ENCODE measurements at regions not wholly inside any gene's neighbourhood (a gene's known extent, or its start where the extent isn't known, plus 50 kb on each side); places are given as distances from the start of the nearest gene placed in this dataset.

DNA sequence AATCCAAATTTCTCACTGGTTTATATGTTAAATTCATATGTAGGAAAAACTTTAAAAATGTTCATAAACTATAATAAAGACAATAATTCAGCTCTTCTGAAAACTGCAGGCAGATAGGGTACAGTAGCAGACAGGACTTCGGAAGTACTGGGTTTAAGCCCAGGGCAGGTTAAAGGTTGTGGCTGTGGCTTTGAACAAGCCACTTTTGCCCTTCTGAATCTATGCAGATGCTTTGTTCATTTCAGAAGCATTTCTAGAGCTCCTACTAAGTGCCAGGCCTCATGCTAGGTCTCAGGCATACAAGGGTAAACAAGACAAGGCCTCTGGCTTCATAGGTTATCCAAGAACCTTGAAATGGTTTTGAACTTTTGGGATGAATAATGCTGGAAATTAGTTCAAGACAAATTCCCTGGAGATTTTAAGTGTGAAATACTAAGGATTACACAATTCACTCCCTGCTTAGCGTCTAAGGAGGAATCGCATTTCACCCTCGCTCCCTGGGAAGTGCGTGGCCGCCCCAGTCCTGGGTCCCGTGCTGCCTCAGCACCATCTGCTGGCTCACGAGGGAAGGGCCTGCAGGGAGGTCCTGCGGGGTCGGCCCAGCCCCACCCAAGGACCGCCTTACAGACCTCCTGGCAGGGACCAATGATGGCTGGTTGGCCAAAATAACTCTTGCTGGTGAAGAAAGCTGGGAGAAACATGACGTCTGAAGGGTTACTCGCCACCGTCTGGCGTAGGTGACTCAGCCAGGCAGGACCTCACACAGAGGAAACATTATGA lies 67.7 kb upstream of the L3MBTL4 start:
- ATAC-seq: peak; percentile 99
- ChIA-PET POLR2A (no interaction called here), CTCF (interaction anchor here (0.6 to 1.9 kb wide), 10 partner anchors 39 to 614 kb away, joined by 3 to 11 read pairs (median 4); no protein-coding TSS in a partner anchor)
- Mint-ChIP-seq H3K27ac (peak overlapping the region; percentile 73; the same call in 1 of the 2 replicates), H3K9me3 (no peaks in the 10 kb centered on the region), H3K4me1 (peaks cover 31% of the 10 kb centered on the region), H3K36me3 (no peaks in the 10 kb centered on the region), H3K27me3 (ENCODE audit: low read depth) (no peaks in the 10 kb centered on the region), H3K4me3 (no peak overlapping the region; the same call in 1 of the 2 replicates)
- TF ChIP-seq, protein P1, sequence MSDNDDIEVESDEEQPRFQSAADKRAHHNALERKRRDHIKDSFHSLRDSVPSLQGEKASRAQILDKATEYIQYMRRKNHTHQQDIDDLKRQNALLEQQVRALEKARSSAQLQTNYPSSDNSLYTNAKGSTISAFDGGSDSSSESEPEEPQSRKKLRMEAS (CRISPR knock-in tag; IDR thresholded peaks at IDR 0.05): 0 out of 2 replicates have a peak, but pooled peaks have one; percentile 29
- no peak for TF ChIP-seq ZNF138 (CRISPR knock-in tag; conservative IDR thresholded peaks at IDR 0.05)
- no peak for TF ChIP-seq CBFB (CRISPR knock-in tag; IDR thresholded peaks at IDR 0.05; ENCODE audit: low read depth)
- TF ChIP-seq, protein P2, sequence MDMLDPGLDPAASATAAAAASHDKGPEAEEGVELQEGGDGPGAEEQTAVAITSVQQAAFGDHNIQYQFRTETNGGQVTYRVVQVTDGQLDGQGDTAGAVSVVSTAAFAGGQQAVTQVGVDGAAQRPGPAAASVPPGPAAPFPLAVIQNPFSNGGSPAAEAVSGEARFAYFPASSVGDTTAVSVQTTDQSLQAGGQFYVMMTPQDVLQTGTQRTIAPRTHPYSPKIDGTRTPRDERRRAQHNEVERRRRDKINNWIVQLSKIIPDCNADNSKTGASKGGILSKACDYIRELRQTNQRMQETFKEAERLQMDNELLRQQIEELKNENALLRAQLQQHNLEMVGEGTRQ (CRISPR knock-in tag; IDR thresholded peaks at IDR 0.05): 0 out of 2 replicates have a peak, but pooled peaks have one; percentile 25
- no peak for TF ChIP-seq FOXK1 (CRISPR knock-in tag; IDR thresholded peaks at IDR 0.05)
- TF ChIP-seq, protein P3, sequence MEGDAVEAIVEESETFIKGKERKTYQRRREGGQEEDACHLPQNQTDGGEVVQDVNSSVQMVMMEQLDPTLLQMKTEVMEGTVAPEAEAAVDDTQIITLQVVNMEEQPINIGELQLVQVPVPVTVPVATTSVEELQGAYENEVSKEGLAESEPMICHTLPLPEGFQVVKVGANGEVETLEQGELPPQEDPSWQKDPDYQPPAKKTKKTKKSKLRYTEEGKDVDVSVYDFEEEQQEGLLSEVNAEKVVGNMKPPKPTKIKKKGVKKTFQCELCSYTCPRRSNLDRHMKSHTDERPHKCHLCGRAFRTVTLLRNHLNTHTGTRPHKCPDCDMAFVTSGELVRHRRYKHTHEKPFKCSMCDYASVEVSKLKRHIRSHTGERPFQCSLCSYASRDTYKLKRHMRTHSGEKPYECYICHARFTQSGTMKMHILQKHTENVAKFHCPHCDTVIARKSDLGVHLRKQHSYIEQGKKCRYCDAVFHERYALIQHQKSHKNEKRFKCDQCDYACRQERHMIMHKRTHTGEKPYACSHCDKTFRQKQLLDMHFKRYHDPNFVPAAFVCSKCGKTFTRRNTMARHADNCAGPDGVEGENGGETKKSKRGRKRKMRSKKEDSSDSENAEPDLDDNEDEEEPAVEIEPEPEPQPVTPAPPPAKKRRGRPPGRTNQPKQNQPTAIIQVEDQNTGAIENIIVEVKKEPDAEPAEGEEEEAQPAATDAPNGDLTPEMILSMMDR (IDR thresholded peaks at IDR 0.05): peak; percentile 35; the same call in 1 of the 2 replicates
- TF ChIP-seq, protein P4, sequence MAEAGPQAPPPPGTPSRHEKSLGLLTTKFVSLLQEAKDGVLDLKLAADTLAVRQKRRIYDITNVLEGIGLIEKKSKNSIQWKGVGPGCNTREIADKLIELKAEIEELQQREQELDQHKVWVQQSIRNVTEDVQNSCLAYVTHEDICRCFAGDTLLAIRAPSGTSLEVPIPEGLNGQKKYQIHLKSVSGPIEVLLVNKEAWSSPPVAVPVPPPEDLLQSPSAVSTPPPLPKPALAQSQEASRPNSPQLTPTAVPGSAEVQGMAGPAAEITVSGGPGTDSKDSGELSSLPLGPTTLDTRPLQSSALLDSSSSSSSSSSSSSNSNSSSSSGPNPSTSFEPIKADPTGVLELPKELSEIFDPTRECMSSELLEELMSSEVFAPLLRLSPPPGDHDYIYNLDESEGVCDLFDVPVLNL (CRISPR knock-in tag; IDR thresholded peaks at IDR 0.05; ENCODE audit: borderline replicate concordance, low read depth): no peak
- peak; percentile 85 for DNase-seq (ENCODE audit: low spot score)

DNA sequence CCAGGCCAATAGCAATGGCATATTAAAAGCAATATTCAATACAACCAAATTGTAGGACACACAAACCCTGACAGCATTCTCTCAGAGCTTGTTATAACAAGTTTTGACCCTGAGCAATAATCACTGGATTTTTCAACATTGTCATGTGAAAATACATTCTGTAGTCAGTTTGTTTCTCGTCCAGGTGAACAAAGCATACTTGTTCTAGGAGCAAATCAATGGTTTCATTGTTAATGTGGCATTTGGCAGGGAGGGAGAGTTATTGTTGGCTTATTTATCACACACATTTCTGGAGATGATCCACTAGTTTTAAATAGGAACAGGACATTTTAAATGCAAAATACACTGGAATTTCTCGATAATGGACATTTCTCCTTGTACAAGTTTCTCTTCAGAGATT lies 69.9 kb upstream of the L3MBTL4 start:
- H3K4me1 Mint-ChIP-seq: peaks cover 52% of the 10 kb centered on the region
- DNase-seq (ENCODE audit: low spot score): no peak
- ChIA-PET POLR2A (no interaction called here), CTCF (no interaction called here)
- no peak for TF ChIP-seq ZNF671 (CRISPR knock-in tag; IDR thresholded peaks at IDR 0.05)
- TF ChIP-seq, protein P5, sequence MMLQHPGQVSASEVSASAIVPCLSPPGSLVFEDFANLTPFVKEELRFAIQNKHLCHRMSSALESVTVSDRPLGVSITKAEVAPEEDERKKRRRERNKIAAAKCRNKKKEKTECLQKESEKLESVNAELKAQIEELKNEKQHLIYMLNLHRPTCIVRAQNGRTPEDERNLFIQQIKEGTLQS (CRISPR knock-in tag; conservative IDR thresholded peaks at IDR 0.05): no peak
- no peak for TF ChIP-seq SMAD4 (CRISPR knock-in tag; IDR thresholded peaks at IDR 0.05)
- TF ChIP-seq CBFB (CRISPR knock-in tag; IDR thresholded peaks at IDR 0.05; ENCODE audit: low read depth): no peak
- TF ChIP-seq, protein P6, sequence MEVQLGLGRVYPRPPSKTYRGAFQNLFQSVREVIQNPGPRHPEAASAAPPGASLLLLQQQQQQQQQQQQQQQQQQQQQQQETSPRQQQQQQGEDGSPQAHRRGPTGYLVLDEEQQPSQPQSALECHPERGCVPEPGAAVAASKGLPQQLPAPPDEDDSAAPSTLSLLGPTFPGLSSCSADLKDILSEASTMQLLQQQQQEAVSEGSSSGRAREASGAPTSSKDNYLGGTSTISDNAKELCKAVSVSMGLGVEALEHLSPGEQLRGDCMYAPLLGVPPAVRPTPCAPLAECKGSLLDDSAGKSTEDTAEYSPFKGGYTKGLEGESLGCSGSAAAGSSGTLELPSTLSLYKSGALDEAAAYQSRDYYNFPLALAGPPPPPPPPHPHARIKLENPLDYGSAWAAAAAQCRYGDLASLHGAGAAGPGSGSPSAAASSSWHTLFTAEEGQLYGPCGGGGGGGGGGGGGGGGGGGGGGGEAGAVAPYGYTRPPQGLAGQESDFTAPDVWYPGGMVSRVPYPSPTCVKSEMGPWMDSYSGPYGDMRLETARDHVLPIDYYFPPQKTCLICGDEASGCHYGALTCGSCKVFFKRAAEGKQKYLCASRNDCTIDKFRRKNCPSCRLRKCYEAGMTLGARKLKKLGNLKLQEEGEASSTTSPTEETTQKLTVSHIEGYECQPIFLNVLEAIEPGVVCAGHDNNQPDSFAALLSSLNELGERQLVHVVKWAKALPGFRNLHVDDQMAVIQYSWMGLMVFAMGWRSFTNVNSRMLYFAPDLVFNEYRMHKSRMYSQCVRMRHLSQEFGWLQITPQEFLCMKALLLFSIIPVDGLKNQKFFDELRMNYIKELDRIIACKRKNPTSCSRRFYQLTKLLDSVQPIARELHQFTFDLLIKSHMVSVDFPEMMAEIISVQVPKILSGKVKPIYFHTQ (CRISPR knock-in tag; IDR thresholded peaks at IDR 0.05): no peak
- no peak for TF ChIP-seq GRHL2 (CRISPR knock-in tag; IDR thresholded peaks at IDR 0.05; ENCODE audit: insufficient replicate concordance, severe bottlenecking)
- TF ChIP-seq, protein P7, sequence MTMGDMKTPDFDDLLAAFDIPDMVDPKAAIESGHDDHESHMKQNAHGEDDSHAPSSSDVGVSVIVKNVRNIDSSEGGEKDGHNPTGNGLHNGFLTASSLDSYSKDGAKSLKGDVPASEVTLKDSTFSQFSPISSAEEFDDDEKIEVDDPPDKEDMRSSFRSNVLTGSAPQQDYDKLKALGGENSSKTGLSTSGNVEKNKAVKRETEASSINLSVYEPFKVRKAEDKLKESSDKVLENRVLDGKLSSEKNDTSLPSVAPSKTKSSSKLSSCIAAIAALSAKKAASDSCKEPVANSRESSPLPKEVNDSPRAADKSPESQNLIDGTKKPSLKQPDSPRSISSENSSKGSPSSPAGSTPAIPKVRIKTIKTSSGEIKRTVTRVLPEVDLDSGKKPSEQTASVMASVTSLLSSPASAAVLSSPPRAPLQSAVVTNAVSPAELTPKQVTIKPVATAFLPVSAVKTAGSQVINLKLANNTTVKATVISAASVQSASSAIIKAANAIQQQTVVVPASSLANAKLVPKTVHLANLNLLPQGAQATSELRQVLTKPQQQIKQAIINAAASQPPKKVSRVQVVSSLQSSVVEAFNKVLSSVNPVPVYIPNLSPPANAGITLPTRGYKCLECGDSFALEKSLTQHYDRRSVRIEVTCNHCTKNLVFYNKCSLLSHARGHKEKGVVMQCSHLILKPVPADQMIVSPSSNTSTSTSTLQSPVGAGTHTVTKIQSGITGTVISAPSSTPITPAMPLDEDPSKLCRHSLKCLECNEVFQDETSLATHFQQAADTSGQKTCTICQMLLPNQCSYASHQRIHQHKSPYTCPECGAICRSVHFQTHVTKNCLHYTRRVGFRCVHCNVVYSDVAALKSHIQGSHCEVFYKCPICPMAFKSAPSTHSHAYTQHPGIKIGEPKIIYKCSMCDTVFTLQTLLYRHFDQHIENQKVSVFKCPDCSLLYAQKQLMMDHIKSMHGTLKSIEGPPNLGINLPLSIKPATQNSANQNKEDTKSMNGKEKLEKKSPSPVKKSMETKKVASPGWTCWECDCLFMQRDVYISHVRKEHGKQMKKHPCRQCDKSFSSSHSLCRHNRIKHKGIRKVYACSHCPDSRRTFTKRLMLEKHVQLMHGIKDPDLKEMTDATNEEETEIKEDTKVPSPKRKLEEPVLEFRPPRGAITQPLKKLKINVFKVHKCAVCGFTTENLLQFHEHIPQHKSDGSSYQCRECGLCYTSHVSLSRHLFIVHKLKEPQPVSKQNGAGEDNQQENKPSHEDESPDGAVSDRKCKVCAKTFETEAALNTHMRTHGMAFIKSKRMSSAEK (CRISPR knock-in tag; IDR thresholded peaks at IDR 0.05; ENCODE audit: borderline replicate concordance): no peak
- no peak for TF ChIP-seq FOXK1 (CRISPR knock-in tag; IDR thresholded peaks at IDR 0.05)
- H3K36me3 Mint-ChIP-seq: no peaks in the 10 kb centered on the region
- ATAC-seq: no peak
- no peaks in the 10 kb centered on the region for H3K9me3 Mint-ChIP-seq
- H3K27me3 Mint-ChIP-seq (ENCODE audit: low read depth): no peaks in the 10 kb centered on the region
- H3K27ac Mint-ChIP-seq: no peak overlapping the region
- H3K4me3 Mint-ChIP-seq: no peak overlapping the region
